Tibial nerve (tissue), 4 donors: ENCODE measurements at regions not wholly inside any gene's neighbourhood (a gene's known extent, or its start where the extent isn't known, plus 50 kb on each side); places are given as distances from the start of the nearest gene placed in this dataset.
"Not testable (repeated sequence)": the region's sequence is repeated elsewhere in the genome, so short reads cannot be mapped to it uniquely, and the experiment has no call there.

ENCODE experiments used
- DNase-seq, 2 donors: peaks; one replicate each; pipeline ENCODE4 v3.0.0-alpha.2; 2019; ENCODE audit warnings: low spot score in 2 of 2
- H3K27ac ChIP-seq, 4 donors: fragments of 200-600 bp; sonication (generic) in 3 of 4; one replicate each; pipeline ENCODE4 v1.5.1; 2017 to 2019; ENCODE audit warnings: mild to moderate bottlenecking in 1 of 4
- H3K27me3 ChIP-seq, 2 donors: fragments of 200-600 bp; sonication (generic) in 1 of 2; one replicate each; pipeline versions ENCODE4 v1.5.1 to v1.6.0; 2017 to 2019
- H3K36me3 ChIP-seq, 3 donors: fragments of 200-600 bp; sonication (generic); one replicate each; pipeline ENCODE4 v1.5.1; 2018 to 2019
- H3K4me1 ChIP-seq, 4 donors: fragments of 200-600 bp; sonication (generic) in 3 of 4; one replicate each; pipeline ENCODE4 v1.5.1; 2017 to 2019
- H3K4me3 ChIP-seq, 4 donors: fragments of 200-600 bp; sonication (generic) in 3 of 4; one replicate each; pipeline ENCODE4 v1.5.1; 2017 to 2019; ENCODE audit warnings: mild to moderate bottlenecking in 1 of 4, moderate library complexity in 1 of 4
- H3K9me3 ChIP-seq, 4 donors: fragments of 200-600 bp; sonication (generic) in 3 of 4; one replicate each; pipeline ENCODE4 v1.5.1; 2017 to 2019
- EP300 ChIP-seq, 2 donors: sonication (generic); formaldehyde crosslinking; IDR thresholded peaks; one replicate each; pipeline ENCODE4 v1.6.1; 2017; ENCODE audit warnings: antibody characterized with exemption in 2 of 2, mild to moderate bottlenecking in 1 of 2
- POLR2A ChIP-seq, 2 donors: fragments of 450-650 bp; IDR thresholded peaks; one replicate each; pipeline ENCODE4 v1.6.1; 2017; ENCODE audit warnings: antibody characterized with exemption in 2 of 2, mild to moderate bottlenecking in 2 of 2, moderate library complexity in 2 of 2
- WGBS, 2 donors: methylation state at CpG; one replicate each; pipeline ENCODE4 v1.1.5; 2018; 5-methylcytosine and 5-hydroxymethylcytosine counted together
- TF ChIP-seq, protein P1 (sequence below), 5 experiments: fragments of 200-600 bp in 3 of 5; fragments of 450-650 bp in 2 of 5; sonication (generic) in 3 of 5; IDR thresholded peaks; one replicate each; pipeline ENCODE4 v1.5.1; 2016 to 2019; ENCODE audit warnings: antibody characterized with exemption in 5 of 5, mild to moderate bottlenecking in 3 of 5, moderate library complexity in 2 of 5

DNA sequence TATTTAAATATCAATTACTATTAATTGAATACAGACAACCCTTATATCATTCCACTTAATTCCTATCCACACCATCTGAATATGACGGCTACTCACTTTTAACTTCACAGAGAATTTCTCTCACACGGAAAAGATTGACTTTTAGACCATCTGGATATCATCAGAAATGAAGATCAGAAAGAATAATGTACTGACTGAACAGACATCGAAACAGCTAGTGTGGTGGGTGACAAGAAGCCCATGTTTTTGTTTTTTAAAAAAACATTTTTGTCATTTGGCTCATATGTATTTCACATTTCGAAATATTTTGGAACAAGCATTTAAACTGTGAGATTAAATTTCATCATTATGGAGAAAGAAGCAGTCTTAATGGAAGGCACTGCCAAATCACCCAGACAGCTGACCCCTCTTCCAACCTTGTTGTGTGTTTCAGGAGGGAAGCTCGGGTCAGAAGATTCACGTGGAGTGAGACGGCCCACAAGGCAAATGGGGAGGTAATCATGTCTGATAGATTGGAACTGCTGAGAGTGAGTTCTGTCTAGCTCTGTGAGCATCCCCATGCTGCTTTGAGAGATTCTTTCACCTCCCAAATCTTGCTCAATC, 204.2 kb upstream of the RASGEF1B start:
- H3K36me3 ChIP-seq = no peaks in the 10 kb centered on the region
- TF ChIP-seq EP300 (IDR thresholded peaks at IDR 0.05) = peak in 1 of 2 donors; percentile 37
- TF ChIP-seq, protein P1, sequence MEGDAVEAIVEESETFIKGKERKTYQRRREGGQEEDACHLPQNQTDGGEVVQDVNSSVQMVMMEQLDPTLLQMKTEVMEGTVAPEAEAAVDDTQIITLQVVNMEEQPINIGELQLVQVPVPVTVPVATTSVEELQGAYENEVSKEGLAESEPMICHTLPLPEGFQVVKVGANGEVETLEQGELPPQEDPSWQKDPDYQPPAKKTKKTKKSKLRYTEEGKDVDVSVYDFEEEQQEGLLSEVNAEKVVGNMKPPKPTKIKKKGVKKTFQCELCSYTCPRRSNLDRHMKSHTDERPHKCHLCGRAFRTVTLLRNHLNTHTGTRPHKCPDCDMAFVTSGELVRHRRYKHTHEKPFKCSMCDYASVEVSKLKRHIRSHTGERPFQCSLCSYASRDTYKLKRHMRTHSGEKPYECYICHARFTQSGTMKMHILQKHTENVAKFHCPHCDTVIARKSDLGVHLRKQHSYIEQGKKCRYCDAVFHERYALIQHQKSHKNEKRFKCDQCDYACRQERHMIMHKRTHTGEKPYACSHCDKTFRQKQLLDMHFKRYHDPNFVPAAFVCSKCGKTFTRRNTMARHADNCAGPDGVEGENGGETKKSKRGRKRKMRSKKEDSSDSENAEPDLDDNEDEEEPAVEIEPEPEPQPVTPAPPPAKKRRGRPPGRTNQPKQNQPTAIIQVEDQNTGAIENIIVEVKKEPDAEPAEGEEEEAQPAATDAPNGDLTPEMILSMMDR (IDR thresholded peaks at IDR 0.05) = no peak
- no peaks in the 10 kb centered on the region for H3K9me3 ChIP-seq
- no peaks in the 10 kb centered on the region for H3K27me3 ChIP-seq
- H3K4me3 ChIP-seq = no peak overlapping the region
- DNase-seq = peak in 1 of 2 donors; percentile 37
- H3K4me1 ChIP-seq = peaks cover 0 to 6% (median 0%) of the 10 kb centered on the region in 4 donors
- no peak overlapping the region for H3K27ac ChIP-seq
- WGBS, 2 donors = 54 to 62% methylated on average over 7 of the region's 7 CpGs

DNA sequence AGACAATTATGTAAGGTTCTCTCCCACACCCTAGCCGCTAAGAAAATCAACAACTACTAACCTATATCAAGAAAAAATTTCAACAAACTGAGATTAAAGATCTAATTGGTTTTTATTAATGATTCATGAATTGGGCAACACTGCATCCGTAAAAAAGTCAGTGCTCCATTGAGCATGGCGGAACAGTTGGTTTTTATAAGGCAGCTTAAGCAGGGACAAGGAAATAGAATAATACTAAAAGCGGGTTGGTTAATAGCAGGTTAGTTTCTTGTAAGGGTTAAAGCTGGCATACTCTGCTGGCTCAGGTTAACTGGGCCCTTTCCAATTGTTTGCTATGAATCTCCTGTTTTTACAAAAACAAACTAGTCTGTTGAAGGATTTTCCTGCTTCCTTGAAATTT, 202.3 kb upstream of the RASGEF1B start:
- WGBS, 2 donors = 72 to 79% methylated on average over 4 of the region's 4 CpGs
- peaks cover 0 to 6% (median 0%) of the 10 kb centered on the region in 4 donors for H3K4me1 ChIP-seq
- H3K27me3 ChIP-seq = no peaks in the 10 kb centered on the region
- H3K9me3 ChIP-seq = no peaks in the 10 kb centered on the region
- H3K27ac ChIP-seq = no peak overlapping the region
- H3K36me3 ChIP-seq = no peaks in the 10 kb centered on the region
- TF ChIP-seq EP300 (IDR thresholded peaks at IDR 0.05) (no peak), POLR2A (IDR thresholded peaks at IDR 0.05) (no peak)
- TF ChIP-seq, protein P1 (IDR thresholded peaks at IDR 0.05) = no peak
- H3K4me3 ChIP-seq = no peak overlapping the region
- no peak for DNase-seq

DNA sequence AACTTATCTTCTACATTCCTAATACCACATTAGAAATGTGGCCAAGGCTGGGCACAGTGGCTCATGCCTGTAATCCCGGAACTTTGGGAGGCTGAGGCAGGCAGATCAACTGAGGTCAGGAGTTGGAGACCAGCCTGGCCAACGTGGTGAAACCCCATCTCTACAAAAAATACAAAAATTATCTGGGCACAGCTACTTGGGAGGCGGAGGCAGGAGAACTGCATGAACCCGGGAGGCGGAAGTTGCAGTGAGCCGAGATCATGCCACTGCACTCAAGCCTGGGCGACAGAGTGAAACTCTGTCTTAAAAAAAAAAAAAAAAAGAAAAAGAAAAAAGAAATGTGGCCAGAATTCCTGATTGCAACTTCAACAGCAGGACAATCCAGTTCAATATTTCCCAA, 196.6 kb upstream of the RASGEF1B start:
- peaks cover 0 to 30% (median 0%) of the 10 kb centered on the region in 4 donors for H3K4me1 ChIP-seq
- H3K27ac ChIP-seq, H3K4me3 ChIP-seq, H3K9me3 ChIP-seq, DNase-seq, H3K27me3 ChIP-seq, H3K36me3 ChIP-seq: not testable (repeated sequence)
- WGBS, 2 donors = 73 to 74% methylated on average over 7 of the region's 7 CpGs

DNA sequence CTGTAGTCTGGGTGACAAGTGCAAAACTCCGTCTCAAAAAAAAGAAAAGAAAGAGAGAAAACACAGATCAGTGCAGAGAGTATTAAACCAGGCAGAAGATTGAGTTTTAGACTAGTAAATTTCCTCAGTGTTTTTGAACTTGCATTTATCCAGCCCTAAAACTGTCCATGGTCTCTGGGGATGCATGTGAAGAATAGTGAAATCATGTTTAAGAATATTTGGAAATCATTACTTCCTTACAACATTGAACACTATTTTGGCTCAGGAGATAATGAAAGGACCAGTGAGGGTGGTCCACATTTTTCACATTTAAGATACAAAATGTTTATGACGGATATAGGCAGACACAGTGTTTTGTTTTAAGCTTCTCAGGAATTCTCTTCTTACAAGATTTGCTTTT, 195.8 kb upstream of the RASGEF1B start:
- WGBS, 2 donors = 58 to 74% methylated on average over 2 of the region's 2 CpGs
- H3K36me3 ChIP-seq = no peaks in the 10 kb centered on the region

DNA sequence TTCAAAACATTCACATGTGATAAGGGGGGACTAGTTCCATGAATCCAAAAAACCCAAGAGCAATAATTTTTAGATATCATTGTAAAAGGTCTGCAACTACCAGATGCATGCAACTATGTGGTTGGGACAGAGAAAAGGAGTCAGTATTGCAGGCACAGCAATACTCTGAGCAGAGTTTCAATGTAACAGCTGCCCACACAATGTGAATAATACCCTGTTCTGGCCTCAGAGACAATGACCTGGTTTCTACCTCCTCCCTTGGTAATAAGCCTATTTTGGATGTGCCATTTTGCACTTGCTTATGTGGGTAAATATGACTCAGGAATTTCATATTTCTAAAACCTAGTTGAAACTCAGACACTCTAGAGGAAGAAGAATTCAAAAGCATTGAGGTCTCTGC, 194.8 kb upstream of the RASGEF1B start:
- TF ChIP-seq, protein P1 (IDR thresholded peaks at IDR 0.05) = no peak
- TF ChIP-seq POLR2A (IDR thresholded peaks at IDR 0.05) = no peak
- TF ChIP-seq EP300 (IDR thresholded peaks at IDR 0.05) = no peak

More for the DNA sequence above, 195.8 kb upstream of the RASGEF1B start:
- H3K4me1 ChIP-seq = peaks cover 0 to 37% (median 0%) of the 10 kb centered on the region in 4 donors
- no peak overlapping the region for H3K27ac ChIP-seq
- TF ChIP-seq POLR2A (IDR thresholded peaks at IDR 0.05) (no peak), EP300 (IDR thresholded peaks at IDR 0.05) (no peak)
- TF ChIP-seq, protein P1 (IDR thresholded peaks at IDR 0.05) = no peak
- H3K9me3 ChIP-seq = no peaks in the 10 kb centered on the region
- no peaks in the 10 kb centered on the region for H3K27me3 ChIP-seq
- no peak overlapping the region for H3K4me3 ChIP-seq
- DNase-seq = no peak

DNA sequence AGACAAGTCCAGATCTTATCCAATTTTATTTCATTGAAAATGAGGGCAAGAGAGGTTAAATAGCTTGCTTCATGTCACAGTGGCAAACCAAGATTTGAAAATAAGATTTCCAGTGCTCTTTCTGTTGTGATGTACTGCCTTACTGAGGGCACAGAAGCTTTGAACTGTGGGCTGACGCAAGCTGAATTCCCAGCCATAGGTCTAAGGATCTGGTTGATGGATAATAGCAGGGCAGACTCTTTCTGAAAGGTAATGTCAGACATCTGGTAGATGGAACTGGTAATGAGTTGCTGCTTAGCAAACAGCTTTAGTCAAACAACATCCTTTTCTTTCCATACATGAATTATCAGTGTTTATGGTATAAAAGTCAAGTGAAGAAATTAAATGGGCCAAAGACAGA, 193.9 kb upstream of the RASGEF1B start:
- Histone ChIP-seq H3K4me3 (no peak overlapping the region), H3K9me3 (no peaks in the 10 kb centered on the region), H3K27me3 (no peaks in the 10 kb centered on the region), H3K36me3 (no peaks in the 10 kb centered on the region), H3K4me1 (peaks cover 0 to 37% (median 0%) of the 10 kb centered on the region in 4 donors), H3K27ac (no peak overlapping the region)
- no peak for DNase-seq
- TF ChIP-seq, protein P1 (IDR thresholded peaks at IDR 0.05) = no peak
- TF ChIP-seq EP300 (IDR thresholded peaks at IDR 0.05) (no peak), POLR2A (IDR thresholded peaks at IDR 0.05) (no peak)
- WGBS, 2 donors = 93 to 95% methylated on average over 1 of the region's 1 CpG

More for the DNA sequence above, 194.8 kb upstream of the RASGEF1B start:
- no peak for DNase-seq
- no peaks in the 10 kb centered on the region for H3K36me3 ChIP-seq
- no peak overlapping the region for H3K27ac ChIP-seq
- no peaks in the 10 kb centered on the region for H3K9me3 ChIP-seq
- H3K27me3 ChIP-seq = no peaks in the 10 kb centered on the region
- H3K4me3 ChIP-seq = no peak overlapping the region
- peaks cover 0 to 37% (median 0%) of the 10 kb centered on the region in 4 donors for H3K4me1 ChIP-seq
